CD14-positive monocyte (primary cell): ENCODE measurements at regions not wholly inside any gene's neighbourhood (a gene's known extent, or its start where the extent isn't known, plus 50 kb on each side); places are given as distances from the start of the nearest gene placed in this dataset.

Experiments
- DNase-seq, 3 donors: peaks; one replicate each; pipeline ENCODE4 v3.0.0-alpha.2; 2011 to 2022
- H2AFZ ChIP-seq: 2 replicates; pipeline ENCODE4 v1.6.0; 2012; ENCODE audit warnings: mild to moderate bottlenecking, low read depth, low read length, inconsistent platforms; ENCODE audit not compliant: insufficient read depth, poor library complexity, severe bottlenecking
- H3K27ac ChIP-seq, 2 donors: 1 replicate in 1 of 2; 2 replicates in 1 of 2; pipeline ENCODE4 v1.5.1; 2012 to 2013; ENCODE audit warnings: low read length in 2 of 2, control low read depth in 1 of 2, inconsistent platforms in 1 of 2, low read depth in 1 of 2, mild to moderate bottlenecking in 1 of 2
- H3K27me3 ChIP-seq, 2 donors: one replicate each; pipeline versions ENCODE4 v1.6.0 to v1.6.1; 2011 to 2013; ENCODE audit warnings: low read length in 2 of 2; ENCODE audit not compliant: control insufficient read depth in 2 of 2, insufficient read depth in 2 of 2
- H3K36me3 ChIP-seq, 2 donors: replicated peaks in 1 of 2; 1 replicate in 1 of 2; 2 replicates in 1 of 2; pipeline versions ENCODE4 v1.5.1 to v1.6.1; 2012 to 2013; ENCODE audit warnings: low read length in 2 of 2, control low read depth in 1 of 2, inconsistent platforms in 1 of 2, mild to moderate bottlenecking in 1 of 2; ENCODE audit not compliant: insufficient read depth in 2 of 2, control insufficient read depth in 1 of 2
- H3K4me1 ChIP-seq, 2 donors: 1 replicate in 1 of 2; 2 replicates in 1 of 2; pipeline versions ENCODE4 v1.5.1 to v1.6.1; 2012 to 2013; ENCODE audit warnings: low read length in 2 of 2, control low read depth in 1 of 2, inconsistent platforms in 1 of 2, mild to moderate bottlenecking in 1 of 2, moderate library complexity in 1 of 2; ENCODE audit not compliant: insufficient read depth in 2 of 2, control insufficient read depth in 1 of 2
- H3K4me2 ChIP-seq: replicated peaks from 2 replicates; pipeline ENCODE3; 2012; ENCODE audit warnings: low read length, moderate library complexity, mild to moderate bottlenecking; ENCODE audit not compliant: poor library complexity, severe bottlenecking; ENCODE audit errors: extremely low read depth
- H3K4me3 ChIP-seq, 3 experiments: fragments of 200-600 bp in 1 of 3; sonication (generic) in 1 of 3; replicated peaks in 1 of 3; 1 replicate in 2 of 3; 2 replicates in 1 of 3; pipeline ENCODE4 v1.5.1; 2011 to 2013; ENCODE audit warnings: low read length in 3 of 3, mild to moderate bottlenecking in 3 of 3, control low read depth in 2 of 3, low read depth in 2 of 3, inconsistent platforms in 1 of 3, moderate library complexity in 1 of 3
- H3K79me2 ChIP-seq: 2 replicates; pipeline ENCODE4 v1.6.0; 2012; ENCODE audit warnings: mild to moderate bottlenecking, control low read depth, inconsistent platforms, low read length, moderate library complexity; ENCODE audit not compliant: insufficient read depth
- H3K9ac ChIP-seq: 2 replicates; pipeline ENCODE4 v1.6.0; 2017; ENCODE audit warnings: low read length, mild to moderate bottlenecking; ENCODE audit not compliant: insufficient read depth, poor library complexity, severe bottlenecking
- H3K9me3 ChIP-seq, 2 donors: replicated peaks in 1 of 2; 1 replicate in 1 of 2; 2 replicates in 1 of 2; pipeline versions ENCODE4 v1.5.1 to v1.6.1; 2012 to 2013; ENCODE audit warnings: low read length in 2 of 2, control low read depth in 1 of 2; ENCODE audit not compliant: control insufficient read depth in 1 of 2, insufficient read depth in 1 of 2
- H4K20me1 ChIP-seq: 2 replicates; pipeline ENCODE4 v1.6.0; 2012; ENCODE audit warnings: mild to moderate bottlenecking, low read length, control low read depth, moderate library complexity; ENCODE audit not compliant: insufficient read depth
- H3K27ac Mint-ChIP-seq, 7 donors: one replicate each; pipeline ENCODE4 v1.8.0; 2020; ENCODE audit warnings: mild to moderate bottlenecking in 7 of 7, mixed read lengths in 7 of 7, moderate library complexity in 6 of 7, inconsistent platforms in 2 of 7
- H3K27me3 Mint-ChIP-seq, 3 donors: one replicate each; pipeline ENCODE4 v1.8.0; 2021 to 2022; ENCODE audit warnings: low read depth in 3 of 3, mild to moderate bottlenecking in 3 of 3, mixed read lengths in 3 of 3, moderate library complexity in 3 of 3, inconsistent platforms in 1 of 3
- H3K36me3 Mint-ChIP-seq, 2 donors: one replicate each; pipeline ENCODE4 v1.8.0; 2020; ENCODE audit warnings: mixed read lengths in 2 of 2, inconsistent platforms in 1 of 2, mild to moderate bottlenecking in 1 of 2
- H3K4me1 Mint-ChIP-seq: one replicate; pipeline ENCODE4 v1.8.0; 2020; ENCODE audit warnings: mild to moderate bottlenecking, mixed read lengths
- H3K4me3 Mint-ChIP-seq, 2 donors: one replicate each; pipeline ENCODE4 v1.8.0; 2020; ENCODE audit warnings: mild to moderate bottlenecking in 2 of 2, mixed read lengths in 2 of 2, moderate library complexity in 1 of 2
- H3K9me3 Mint-ChIP-seq, 7 donors: one replicate each; pipeline ENCODE4 v1.8.0; 2020 to 2022; ENCODE audit warnings: mixed read lengths in 7 of 7, mild to moderate bottlenecking in 6 of 7, moderate library complexity in 6 of 7, inconsistent platforms in 2 of 7
- CTCF ChIP-seq: fragments of 200-600 bp; IDR thresholded peaks from one replicate; pipeline ENCODE4 v1.8.0; 2022; ENCODE audit warnings: antibody characterized with exemption, mild to moderate bottlenecking
- WGBS: methylation state at CpG from one replicate; pipeline ENCODE4 v1.1.5; 2013; ENCODE audit warnings: missing lambda C conversion rate; ENCODE audit not compliant: insufficient coverage; 5-methylcytosine and 5-hydroxymethylcytosine counted together
- intact Hi-C, 2 donors: fragments of 100-400 bp; cut with micrococcal nuclease; formaldehyde crosslinking; loops; one replicate each; pipeline versions ENCODE4 v1.15.0 to v1.15.1; 2023

GRCh38 chr2:128377071-128377910, 58.6 kb upstream of the HS6ST1 start:
- H3K4me3 ChIP-seq, result no peak overlapping the region
- H4K20me1 ChIP-seq, result no peaks in the 10 kb centered on the region
- Mint-ChIP-seq H3K36me3 (no peaks in the 10 kb centered on the region), H3K27me3 (peaks cover 0 to 4% (median 3%) of the 10 kb centered on the region in 3 donors), H3K9me3 (no peaks in the 10 kb centered on the region), H3K27ac (peak overlapping the region in 1 of 7 donors; percentile 17), H3K4me3 (no peak overlapping the region), H3K4me1 (no peaks in the 10 kb centered on the region)
- 79% methylated on average over 7 of the region's 16 CpGs for WGBS
- H3K27me3 ChIP-seq, result no peaks in the 10 kb centered on the region
- H3K27ac ChIP-seq, result no peak overlapping the region
- intact Hi-C loops, result no loop called here
- H3K4me1 ChIP-seq, result no peaks in the 10 kb centered on the region
- no peak overlapping the region for H2AFZ ChIP-seq
- H3K9me3 ChIP-seq, result no peaks in the 10 kb centered on the region
- H3K79me2 ChIP-seq, result no peaks in the 10 kb centered on the region
- no peak for TF ChIP-seq CTCF
- no peak overlapping the region for H3K9ac ChIP-seq
- no peak overlapping the region for H3K4me2 ChIP-seq
- no peaks in the 10 kb centered on the region for H3K36me3 ChIP-seq
- DNase-seq, result no peak

DNA sequence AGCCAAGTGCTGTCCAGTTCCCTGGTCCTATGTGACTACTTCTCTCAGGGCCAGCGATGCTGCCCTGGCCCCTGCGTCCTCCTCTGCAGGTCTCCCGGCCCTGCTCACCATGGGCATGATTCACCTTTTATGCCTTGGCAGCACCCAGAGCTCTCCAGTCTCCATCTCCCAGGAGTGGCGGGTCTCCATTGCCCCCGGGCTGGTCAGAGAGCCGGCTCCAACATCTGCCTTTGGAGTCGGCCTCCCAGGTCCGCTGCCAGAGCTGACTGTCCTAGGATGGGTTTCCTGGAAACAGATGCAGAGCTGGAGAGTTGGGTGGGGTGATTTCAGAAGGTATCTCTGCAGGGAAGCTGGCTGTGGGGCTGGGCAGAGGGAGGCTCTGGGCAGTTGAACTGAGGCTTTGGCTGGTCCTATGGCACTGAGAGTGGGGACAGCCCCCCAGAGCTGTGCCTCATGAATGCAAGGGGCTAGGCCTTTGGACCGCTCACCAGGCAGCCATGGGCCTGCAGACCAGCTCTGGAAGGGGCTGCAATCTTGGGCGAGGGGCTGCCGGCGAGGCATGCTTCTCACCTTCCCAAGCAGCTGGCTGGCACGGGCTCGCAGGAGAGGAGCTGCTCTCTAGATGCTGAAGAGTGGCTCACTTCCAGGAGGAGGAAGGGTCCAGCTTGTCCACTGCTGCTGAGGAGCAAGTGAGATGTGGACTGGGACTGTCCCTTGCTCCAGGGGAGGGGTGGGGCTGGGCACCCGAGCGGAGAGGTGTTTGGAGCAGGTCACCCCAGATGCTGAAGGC, 59.8 kb upstream of the HS6ST1 start:
- H3K36me3 ChIP-seq, result no peaks in the 10 kb centered on the region
- no peak overlapping the region for H3K4me2 ChIP-seq
- no peak overlapping the region for H2AFZ ChIP-seq
- no peaks in the 10 kb centered on the region for H4K20me1 ChIP-seq
- Mint-ChIP-seq H3K4me3 (no peak overlapping the region), H3K4me1 (no peaks in the 10 kb centered on the region), H3K27ac (no peak overlapping the region), H3K36me3 (no peaks in the 10 kb centered on the region), H3K9me3 (no peaks in the 10 kb centered on the region), H3K27me3 (peaks cover 0 to 3% (median 0%) of the 10 kb centered on the region in 3 donors)
- H3K27me3 ChIP-seq, result no peaks in the 10 kb centered on the region
- H3K4me3 ChIP-seq, result no peak overlapping the region
- no peaks in the 10 kb centered on the region for H3K9me3 ChIP-seq
- H3K79me2 ChIP-seq, result no peaks in the 10 kb centered on the region
- intact Hi-C loops, result no loop called here
- 93% methylated on average over 11 of the region's 16 CpGs for WGBS
- no peak for DNase-seq
- no peak for TF ChIP-seq CTCF
- no peaks in the 10 kb centered on the region for H3K4me1 ChIP-seq
- no peak overlapping the region for H3K9ac ChIP-seq
- H3K27ac ChIP-seq, result no peak overlapping the region
